Liver (tissue), 3 donors: ENCODE measurements at regions not wholly inside any gene's neighbourhood (a gene's known extent, or its start where the extent isn't known, plus 50 kb on each side); places are given as distances from the start of the nearest gene placed in this dataset.

Experiments
- CTCF ChIP-seq: fragments of 150-350 bp; IDR thresholded peaks from 2 replicates; pipeline ENCODE4 v1.5.1; 2017; ENCODE audit warnings: improper control_type of control experiment, low read depth, low read length; ENCODE audit not compliant: missing input control
- GABPA ChIP-seq, 2 donors: IDR thresholded peaks in 1 of 2; conservative IDR thresholded peaks in 1 of 2; 2 replicates each; pipeline ENCODE4 v1.6.1; 2016; ENCODE audit warnings: antibody characterized with exemption in 2 of 2, mild to moderate bottlenecking in 1 of 2, moderate library complexity in 1 of 2
- TAF1 ChIP-seq: conservative IDR thresholded peaks from 2 replicates; pipeline ENCODE4 v1.6.1; 2016; ENCODE audit warnings: antibody characterized with exemption, mild to moderate bottlenecking
- YY1 ChIP-seq: IDR thresholded peaks from 2 replicates; pipeline ENCODE4 v1.6.1; 2016; ENCODE audit warnings: antibody characterized with exemption, mild to moderate bottlenecking
- donor health status: healthy.
- donor health status: healthy.

- TF ChIP-seq CTCF (no peak), YY1 (no peak), TAF1 (no peak), GABPA (IDR thresholded peaks at IDR 0.05 in 1 of 2, conservative IDR thresholded peaks at IDR 0.05 in 1 of 2) (no peak)
These were observed 118.4 kb upstream of the RMP24 start for GRCh38 chr18:35854095-35854494.
